ENCODE measurements at regions not wholly inside any gene's neighbourhood (a gene's known extent, or its start where the extent isn't known, plus 50 kb on each side); places are given as distances from the start of the nearest gene placed in this dataset.

GRCh38 chr2:117614823-117615534 lies 199.5 kb upstream of the DDX18 start:
- TF ChIP-seq CSDC2 (CRISPR knock-in tag; IDR thresholded peaks at IDR 0.05) (no peak), TOX (CRISPR knock-in tag; IDR thresholded peaks at IDR 0.05; ENCODE audit: borderline replicate concordance) (no peak), ZFP3 (CRISPR knock-in tag; IDR thresholded peaks at IDR 0.05) (no peak), CREB5 (CRISPR knock-in tag; IDR thresholded peaks at IDR 0.05; ENCODE audit: low read depth) (no peak), PPARA (CRISPR knock-in tag; IDR thresholded peaks at IDR 0.05; ENCODE audit: borderline replicate concordance) (no peak), TCF4 (CRISPR knock-in tag; IDR thresholded peaks at IDR 0.05; ENCODE audit: borderline replicate concordance) (no peak), ZFP30 (CRISPR knock-in tag; IDR thresholded peaks at IDR 0.05) (no peak), GLIS3 (CRISPR knock-in tag; IDR thresholded peaks at IDR 0.05) (no peak), BACH2 (CRISPR knock-in tag; IDR thresholded peaks at IDR 0.05; ENCODE audit: borderline replicate concordance) (no peak), ARNTL (CRISPR knock-in tag; IDR thresholded peaks at IDR 0.05; ENCODE audit: borderline replicate concordance, low read depth) (no peak), PATZ1 (CRISPR knock-in tag; IDR thresholded peaks at IDR 0.05; ENCODE audit: borderline replicate concordance) (no peak), OSR1 (CRISPR knock-in tag; IDR thresholded peaks at IDR 0.05) (no peak), CSRNP3 (CRISPR knock-in tag; IDR thresholded peaks at IDR 0.05) (no peak), ISL1 (CRISPR knock-in tag; IDR thresholded peaks at IDR 0.05) (no peak)
